Upper lobe of right lung (tissue), 1 donor: ENCODE measurements at regions not wholly inside any gene's neighbourhood (a gene's known extent, or its start where the extent isn't known, plus 50 kb on each side); places are given as distances from the start of the nearest gene placed in this dataset.

Source experiments
- ATAC-seq: fragments of 200-7000 bp; cut with Tn5 transposase; one replicate; pipeline ENCODE4 v1.9.1; 2020; ENCODE audit warnings: mild to moderate bottlenecking, moderate library complexity
- DNase-seq: peaks from one replicate; pipeline ENCODE4 v3.0.0-alpha.2; 2020
- H3K27ac ChIP-seq: fragments of 200-600 bp; one replicate; pipeline ENCODE4 v1.8.0; 2022
- H3K27me3 ChIP-seq: fragments of 200-600 bp; one replicate; pipeline ENCODE4 v1.8.0; 2022; ENCODE audit warnings: mild to moderate bottlenecking
- H3K36me3 ChIP-seq: fragments of 200-600 bp; one replicate; pipeline ENCODE4 v1.8.0; 2022
- H3K4me1 ChIP-seq: fragments of 200-600 bp; one replicate; pipeline ENCODE4 v1.8.0; 2022
- H3K4me3 ChIP-seq: fragments of 200-600 bp; one replicate; pipeline ENCODE4 v1.8.0; 2022; ENCODE audit warnings: mild to moderate bottlenecking
- H3K9me3 ChIP-seq: fragments of 200-600 bp; one replicate; pipeline ENCODE4 v1.8.0; 2022
- CTCF ChIP-seq: fragments of 200-600 bp; IDR thresholded peaks from one replicate; pipeline ENCODE4 v1.8.0; 2022; ENCODE audit warnings: antibody characterized with exemption
- intact Hi-C: fragments of 100-400 bp; cut with DNase I; formaldehyde crosslinking; loops from one replicate; pipeline ENCODE4 v1.11.0; 2022
- donor health status: DM: no; HTN: yes; CAD: no; lungs with severe emphysema.

DNA sequence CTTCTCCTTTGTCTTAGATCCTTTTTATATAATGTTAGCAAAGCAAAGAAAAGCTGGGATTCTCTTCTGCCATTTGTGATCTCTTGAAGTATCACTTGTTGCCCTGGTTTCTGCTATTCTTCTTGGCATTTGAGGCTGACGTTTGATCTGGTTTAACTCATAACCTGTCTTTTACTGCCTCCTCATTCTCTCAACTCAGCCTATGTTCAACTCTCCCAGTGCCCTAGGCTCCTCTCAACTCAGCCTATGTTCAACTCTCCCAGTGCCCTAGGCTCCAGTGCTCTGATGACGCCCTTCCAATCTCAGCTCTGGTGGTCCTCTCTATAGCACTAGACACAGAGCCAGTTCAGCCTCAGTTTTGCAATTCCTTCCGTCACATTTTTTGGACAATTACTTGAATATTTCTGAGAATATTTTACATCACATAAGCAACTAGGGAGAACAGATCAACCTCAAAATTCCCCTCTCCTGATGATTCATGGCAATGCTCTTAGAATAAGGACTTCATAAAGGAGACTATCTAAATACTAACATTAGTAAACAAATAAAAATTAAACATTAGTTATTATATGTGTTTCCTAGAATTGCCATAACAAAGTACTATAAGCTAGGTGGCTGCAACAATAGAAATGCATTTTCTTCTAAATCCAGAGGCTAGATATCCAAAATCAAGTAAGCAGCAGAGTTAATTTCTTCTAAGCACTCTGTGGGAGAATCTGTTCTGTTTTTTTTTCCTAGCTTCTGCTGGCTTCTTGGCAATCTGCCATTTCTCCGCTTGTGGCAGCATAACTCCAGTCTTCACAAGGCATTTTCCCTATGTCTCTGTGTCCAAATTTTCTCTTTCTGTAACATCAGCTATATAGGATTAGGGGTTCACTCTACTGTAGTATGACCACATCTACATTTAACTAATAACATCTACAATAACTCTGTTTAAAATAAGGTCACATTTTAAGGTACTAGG is 662.1 kb upstream of the FTMT start:
- ATAC-seq = no peak
- H3K9me3 ChIP-seq = no peaks in the 10 kb centered on the region
- intact Hi-C loops = no loop called here
- DNase-seq = no peak
- no peak overlapping the region for H3K27ac ChIP-seq
- no peaks in the 10 kb centered on the region for H3K27me3 ChIP-seq
- TF ChIP-seq CTCF = no peak
- H3K36me3 ChIP-seq = no peaks in the 10 kb centered on the region
- H3K4me3 ChIP-seq = no peak overlapping the region
- H3K4me1 ChIP-seq = no peaks in the 10 kb centered on the region

- no peak overlapping the region for H3K27ac ChIP-seq
- H3K4me1 ChIP-seq = no peaks in the 10 kb centered on the region
- no peak overlapping the region for H3K4me3 ChIP-seq
- H3K36me3 ChIP-seq = no peaks in the 10 kb centered on the region
- DNase-seq (peak; percentile 46), ATAC-seq (no peak)
- intact Hi-C loops = no loop called here
- TF ChIP-seq CTCF = no peak
- H3K27me3 ChIP-seq = no peaks in the 10 kb centered on the region
- H3K9me3 ChIP-seq = no peaks in the 10 kb centered on the region
Observed at GRCh38 chr5:121199216-121199999, 652.3 kb upstream of the FTMT start.

DNA sequence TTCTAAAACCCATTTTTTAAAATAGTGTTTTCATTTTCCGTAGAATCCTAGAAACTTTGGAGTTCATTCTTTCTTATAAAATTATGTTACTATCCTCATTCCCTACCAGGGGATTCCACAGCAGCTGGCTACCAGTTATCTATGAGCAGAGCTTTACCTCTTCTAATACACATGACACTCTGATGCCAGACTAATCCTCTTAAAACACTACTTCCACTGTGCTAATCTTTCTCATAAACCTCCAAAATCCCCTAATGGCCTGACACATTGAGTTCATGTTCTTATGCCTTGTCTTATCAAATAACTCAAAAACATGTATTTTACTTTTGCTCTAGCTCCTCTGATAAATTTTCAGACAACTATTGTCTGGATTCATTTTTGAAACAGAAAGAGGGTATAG is 633.6 kb upstream of the FTMT start:
- ATAC-seq (no peak), DNase-seq (no peak)
- H3K4me3 ChIP-seq = no peak overlapping the region
- no peaks in the 10 kb centered on the region for H3K27me3 ChIP-seq
- H3K4me1 ChIP-seq = no peaks in the 10 kb centered on the region
- peaks cover 4% of the 10 kb centered on the region for H3K9me3 ChIP-seq
- no peaks in the 10 kb centered on the region for H3K36me3 ChIP-seq
- intact Hi-C loops = no loop called here
- TF ChIP-seq CTCF = no peak
- H3K27ac ChIP-seq = no peak overlapping the region

GRCh38 chr5:121221483-121221882 is 630.2 kb upstream of the FTMT start:
- Histone ChIP-seq H3K36me3 (no peaks in the 10 kb centered on the region), H3K9me3 (peaks cover 4% of the 10 kb centered on the region), H3K4me1 (no peaks in the 10 kb centered on the region), H3K4me3 (no peak overlapping the region), H3K27ac (no peak overlapping the region), H3K27me3 (no peaks in the 10 kb centered on the region)
- intact Hi-C loops = no loop called here
- no peak for ATAC-seq
- no peak for TF ChIP-seq CTCF
- DNase-seq = peak; percentile 40

DNA sequence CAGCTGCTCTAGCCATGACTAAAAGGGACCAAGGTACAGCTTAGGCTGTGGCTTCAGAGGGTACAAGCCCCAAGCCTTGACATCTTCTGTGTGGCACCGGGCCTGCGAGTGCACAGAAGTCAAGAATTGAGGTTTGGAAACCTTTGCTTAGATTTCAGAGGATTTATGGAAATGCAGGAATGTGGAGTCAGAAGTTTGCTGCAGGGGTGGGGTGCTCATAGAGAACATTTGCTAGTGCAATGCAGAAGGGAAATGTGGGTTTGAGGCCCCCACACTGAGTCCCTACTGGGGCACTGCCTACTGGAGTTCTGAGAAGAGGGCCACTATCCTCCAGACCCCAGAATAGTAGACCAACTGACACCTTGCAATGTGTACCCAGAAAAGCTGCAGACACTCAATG is 624.9 kb upstream of the FTMT start:
- ATAC-seq = no peak
- Histone ChIP-seq H3K36me3 (no peaks in the 10 kb centered on the region), H3K27ac (no peak overlapping the region), H3K9me3 (peaks cover 5% of the 10 kb centered on the region), H3K4me3 (no peak overlapping the region), H3K27me3 (no peaks in the 10 kb centered on the region), H3K4me1 (no peaks in the 10 kb centered on the region)
- peak; percentile 32 for DNase-seq
- no peak for TF ChIP-seq CTCF
- intact Hi-C loops = no loop called here
